ENCODE measurements at regions not wholly inside any gene's neighbourhood (a gene's known extent, or its start where the extent isn't known, plus 50 kb on each side); places are given as distances from the start of the nearest gene placed in this dataset.

DNA sequence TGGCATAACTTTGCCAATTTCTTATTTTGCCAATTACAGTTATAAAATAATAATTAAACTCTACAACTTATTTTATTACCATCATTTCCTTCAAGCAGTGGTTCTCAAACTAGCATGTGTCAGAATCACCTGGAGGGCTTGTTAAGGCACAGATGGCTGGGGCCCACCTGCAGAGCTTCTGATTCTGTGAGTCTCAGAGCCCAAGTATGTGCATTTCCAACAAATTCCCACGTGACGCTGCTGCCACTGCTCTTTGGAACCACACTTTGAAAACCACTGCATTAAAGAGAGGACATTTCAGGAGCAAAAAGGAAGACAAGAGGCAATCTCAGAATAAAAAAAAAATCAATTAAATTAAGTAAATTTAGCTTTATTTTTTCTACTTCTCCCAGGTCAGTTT lies 94.0 kb upstream of the HNRNPA3 start:
- TF ChIP-seq BHLHE40 (IDR thresholded peaks at IDR 0.05; ENCODE audit: borderline replicate concordance) (no peak), SUZ12 (IDR thresholded peaks at IDR 0.05) (no peak), SP1 (IDR thresholded peaks at IDR 0.05) (no peak), ELF4 (IDR thresholded peaks at IDR 0.05) (no peak), TARDBP (IDR thresholded peaks at IDR 0.05) (no peak), FOXK2 (IDR thresholded peaks at IDR 0.05) (no peak), LEF1 (IDR thresholded peaks at IDR 0.05; ENCODE audit: borderline replicate concordance) (no peak), ZNF384 (IDR thresholded peaks at IDR 0.05) (no peak), HDGF (IDR thresholded peaks at IDR 0.05; ENCODE audit: borderline replicate concordance) (no peak), L3MBTL2 (conservative IDR thresholded peaks at IDR 0.05) (no peak), FOXA1 (IDR thresholded peaks at IDR 0.05) (no peak)
- TF ChIP-seq, protein P1, sequence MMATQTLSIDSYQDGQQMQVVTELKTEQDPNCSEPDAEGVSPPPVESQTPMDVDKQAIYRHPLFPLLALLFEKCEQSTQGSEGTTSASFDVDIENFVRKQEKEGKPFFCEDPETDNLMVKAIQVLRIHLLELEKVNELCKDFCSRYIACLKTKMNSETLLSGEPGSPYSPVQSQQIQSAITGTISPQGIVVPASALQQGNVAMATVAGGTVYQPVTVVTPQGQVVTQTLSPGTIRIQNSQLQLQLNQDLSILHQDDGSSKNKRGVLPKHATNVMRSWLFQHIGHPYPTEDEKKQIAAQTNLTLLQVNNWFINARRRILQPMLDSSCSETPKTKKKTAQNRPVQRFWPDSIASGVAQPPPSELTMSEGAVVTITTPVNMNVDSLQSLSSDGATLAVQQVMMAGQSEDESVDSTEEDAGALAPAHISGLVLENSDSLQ (IDR thresholded peaks at IDR 0.05): no peak

All from HEK293T (cell line).